ENCODE measurements at regions not wholly inside any gene's neighbourhood (a gene's known extent, or its start where the extent isn't known, plus 50 kb on each side); places are given as distances from the start of the nearest gene placed in this dataset.

DNA sequence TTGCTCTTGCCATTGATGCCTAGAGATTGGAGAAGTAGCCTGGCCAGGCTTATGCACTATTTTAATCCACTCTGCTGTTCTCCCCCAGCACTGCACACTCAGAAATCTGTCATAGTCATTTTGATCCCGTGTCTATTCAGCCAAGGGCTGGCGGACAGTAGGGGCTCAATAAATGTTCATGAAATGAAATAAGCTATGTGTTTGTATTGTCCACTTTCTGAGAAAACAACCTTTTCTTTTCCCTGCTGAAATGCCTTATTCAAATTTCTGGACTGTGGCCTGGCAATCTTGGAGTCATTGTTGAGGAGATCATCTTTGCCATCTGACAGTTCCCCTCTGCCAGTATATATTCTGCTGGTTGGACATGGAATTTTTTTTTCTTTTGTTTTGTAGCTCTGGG, 550.4 kb upstream of the MAP3K7 start:
- TF ChIP-seq POLR2AphosphoS5 (IDR thresholded peaks at IDR 0.05; ENCODE audit: low read depth, low read length) (no peak), POLR2A (IDR thresholded peaks at IDR 0.05; ENCODE audit: low read depth, low read length) (no peak), TAF1 (IDR thresholded peaks at IDR 0.05; ENCODE audit: borderline replicate concordance, low read depth, low read length) (no peak)
